Stomach (tissue), 4 donors: ENCODE measurements at regions not wholly inside any gene's neighbourhood (a gene's known extent, or its start where the extent isn't known, plus 50 kb on each side); places are given as distances from the start of the nearest gene placed in this dataset.

ENCODE experiments used
- CTCF ChIP-seq, 7 experiments: fragments of 450-650 bp in 4 of 7; fragments of 200-600 bp in 3 of 7; sonication (generic) in 3 of 7; IDR thresholded peaks; one replicate each; pipeline ENCODE4 v1.5.1; 2016 to 2019; ENCODE audit warnings: antibody characterized with exemption in 7 of 7, control low read depth in 2 of 7, mild to moderate bottlenecking in 1 of 7
- EP300 ChIP-seq: sonication (generic); formaldehyde crosslinking; IDR thresholded peaks from one replicate; pipeline ENCODE4 v1.6.1; 2017; ENCODE audit warnings: antibody characterized with exemption
- POLR2A ChIP-seq, 4 donors: fragments of 450-650 bp; IDR thresholded peaks; one replicate each; pipeline ENCODE4 v1.6.1; 2016; ENCODE audit warnings: antibody characterized with exemption in 4 of 4, control low read depth in 2 of 4, mild to moderate bottlenecking in 1 of 4, moderate library complexity in 1 of 4
- POLR2AphosphoS5 ChIP-seq, 3 donors: sonication (generic); formaldehyde crosslinking; IDR thresholded peaks; one replicate each; pipeline ENCODE4 v1.6.1; 2016; ENCODE audit warnings: antibody characterized with exemption in 3 of 3

- TF ChIP-seq CTCF (IDR thresholded peaks at IDR 0.05) (no peak), POLR2AphosphoS5 (IDR thresholded peaks at IDR 0.05) (no peak), POLR2A (IDR thresholded peaks at IDR 0.05) (no peak), EP300 (no peak)
Measured at GRCh38 chr2:235373171-235373570, 120.7 kb upstream of the AGAP1 start.
